IMR-90 (cell line): ENCODE measurements at regions not wholly inside any gene's neighbourhood (a gene's known extent, or its start where the extent isn't known, plus 50 kb on each side); places are given as distances from the start of the nearest gene placed in this dataset.

Experiments used
- ATAC-seq: fragments of 200-7000 bp; cut with Tn5 transposase; 2 replicates; pipeline ENCODE4 v1.9.1; 2020; ENCODE audit warnings: low read depth, mild to moderate bottlenecking, moderate library complexity
- BruUV-seq: library from RNA; stranded (reverse); fragments of 400-500 nt; replicated peaks from 2 replicates; lab custom pipeline; 2021; lab: Mats Ljungman, UMichigan
- CTCF ChIA-PET: fragments of 300-600 bp; formaldehyde crosslinking; extraction: SDS; loops from one replicate; lab custom pipeline; 2021; ENCODE audit warnings: antibody characterized with exemption; lab: Yijun Ruan, JAX
- POLR2A ChIA-PET: fragments of 300-600 bp; sonication (Branson Sonifier 250); formaldehyde crosslinking; loops from one replicate; lab custom pipeline; 2022; ENCODE audit warnings: antibody characterized with exemption; ENCODE audit not compliant: unreplicated experiment; lab: Charles Lee
- DNase-seq: peaks from one replicate; pipeline ENCODE4 v3.0.0; 2013
- H2AFZ ChIP-seq: replicated peaks from 2 replicates; pipeline ENCODE3; 2013; ENCODE audit warnings: low read length, mild to moderate bottlenecking; ENCODE audit not compliant: poor library complexity
- H2AK5ac ChIP-seq: 2 replicates; pipeline ENCODE4 v1.6.1; 2013; ENCODE audit warnings: low read depth, low read length, inconsistent platforms
- H2AK9ac ChIP-seq: replicated peaks from 2 replicates; pipeline ENCODE3; 2013; ENCODE audit warnings: mild to moderate bottlenecking, low read depth, low read length, moderate library complexity; ENCODE audit not compliant: poor library complexity
- H2BK120ac ChIP-seq: 2 replicates; pipeline ENCODE4 v1.6.1; 2013; ENCODE audit warnings: low read depth, low read length, inconsistent platforms
- H2BK15ac ChIP-seq: 3 replicates; pipeline ENCODE4 v1.6.1; 2013; ENCODE audit warnings: low read depth, low read length, inconsistent platforms
- H2BK20ac ChIP-seq: 2 replicates; pipeline ENCODE4 v1.6.1; 2013; ENCODE audit warnings: low read depth, mild to moderate bottlenecking, inconsistent platforms, low read length, moderate library complexity
- H2BK5ac ChIP-seq: 2 replicates; pipeline ENCODE4 v1.6.1; 2013; ENCODE audit warnings: mild to moderate bottlenecking, low read depth, low read length, inconsistent platforms; ENCODE audit not compliant: poor library complexity, severe bottlenecking
- H3K14ac ChIP-seq: replicated peaks from 2 replicates; pipeline ENCODE4 v1.6.1; 2013; ENCODE audit warnings: low read depth, low read length, inconsistent platforms
- H3K18ac ChIP-seq: 2 replicates; pipeline ENCODE4 v1.6.1; 2013; ENCODE audit warnings: low read depth, low read length, control low read depth
- H3K23ac ChIP-seq: 2 replicates; pipeline ENCODE4 v1.6.1; 2013; ENCODE audit warnings: low read depth, low read length, inconsistent platforms
- H3K27ac ChIP-seq: 2 replicates; pipeline ENCODE4 v1.5.1; 2013; ENCODE audit warnings: mild to moderate bottlenecking, control low read depth, low read length; ENCODE audit not compliant: insufficient read depth
- H3K27me3 ChIP-seq: 2 replicates; pipeline ENCODE4 v1.6.1; 2013; ENCODE audit warnings: low read length; ENCODE audit not compliant: control insufficient read depth, insufficient read depth
- H3K36me3 ChIP-seq: 2 replicates; pipeline ENCODE4 v1.6.1; 2013; ENCODE audit warnings: low read length, mixed read lengths; ENCODE audit not compliant: control insufficient read depth, insufficient read depth
- H3K4ac ChIP-seq: 2 replicates; pipeline ENCODE4 v1.6.1; 2013; ENCODE audit warnings: low read depth, low read length, inconsistent platforms
- H3K4me1 ChIP-seq: 2 replicates; pipeline ENCODE4 v1.6.1; 2013; ENCODE audit warnings: low read length, mixed read lengths; ENCODE audit not compliant: control insufficient read depth, insufficient read depth
- H3K4me2 ChIP-seq: 2 replicates; pipeline ENCODE4 v1.6.1; 2013; ENCODE audit warnings: low read depth, mild to moderate bottlenecking, control low read depth, low read length, moderate library complexity
- H3K4me3 ChIP-seq: 2 replicates; pipeline ENCODE4 v1.5.1; 2013; ENCODE audit warnings: low read depth, mild to moderate bottlenecking, control low read depth, low read length, moderate library complexity; ENCODE audit not compliant: insufficient read depth
- H3K56ac ChIP-seq: 2 replicates; pipeline ENCODE4 v1.6.1; 2013; ENCODE audit warnings: low read length, inconsistent platforms; ENCODE audit not compliant: insufficient read depth; ENCODE audit errors: extremely low read depth
- H3K79me1 ChIP-seq, 2 experiments: 2 replicates each; pipeline ENCODE4 v1.6.1; 2013; ENCODE audit warnings: low read length in 2 of 2, inconsistent platforms in 1 of 2, low read depth in 1 of 2
- H3K9ac ChIP-seq: 2 replicates; pipeline ENCODE4 v1.6.1; 2013; ENCODE audit warnings: low read depth, low read length, control low read depth
- H3K9me1 ChIP-seq: 2 replicates; pipeline ENCODE4 v1.6.1; 2013; ENCODE audit warnings: low read length, inconsistent platforms; ENCODE audit not compliant: insufficient read depth
- H3K9me3 ChIP-seq: 2 replicates; pipeline ENCODE4 v1.6.1; 2013; ENCODE audit warnings: low read length; ENCODE audit not compliant: control insufficient read depth, insufficient read depth
- H4K20me1 ChIP-seq: 2 replicates; pipeline ENCODE4 v1.6.1; 2013; ENCODE audit warnings: low read length, inconsistent platforms; ENCODE audit not compliant: insufficient read depth
- H4K5ac ChIP-seq: 2 replicates; pipeline ENCODE4 v1.6.1; 2013; ENCODE audit warnings: mild to moderate bottlenecking, low read depth, low read length, control low read depth
- H4K8ac ChIP-seq, 2 experiments: 2 replicates each; pipeline ENCODE4 v1.6.1; 2013; ENCODE audit warnings: low read depth in 2 of 2, low read length in 2 of 2, control low read depth in 1 of 2, inconsistent platforms in 1 of 2
- H4K91ac ChIP-seq: 2 replicates; pipeline ENCODE4 v1.6.1; 2013; ENCODE audit warnings: low read depth, low read length, inconsistent platforms; ENCODE audit not compliant: insufficient read depth
- FOS ChIP-seq: fragments of 150-350 bp; IDR thresholded peaks from 2 replicates; pipeline ENCODE4 v1.6.1; 2016; ENCODE audit warnings: low read depth, low read length
- MXI1 ChIP-seq: IDR thresholded peaks from 2 replicates; pipeline ENCODE4 v1.6.1; 2012; ENCODE audit warnings: low read depth, mild to moderate bottlenecking, low read length, moderate library complexity, borderline replicate concordance
- NFE2L2 ChIP-seq: fragments of 150-350 bp; IDR thresholded peaks from 2 replicates; pipeline ENCODE4 v1.6.1; 2016; ENCODE audit warnings: low read depth, mild to moderate bottlenecking, low read length
- WGBS, 2 experiments: methylation state at CpG; one replicate each; pipeline versions ENCODE4 v1.1.5 to v1.1.7; 2013; ENCODE audit warnings: missing lambda C conversion rate in 2 of 2; ENCODE audit not compliant: insufficient read length in 1 of 2; ENCODE audit errors: extremely low coverage in 2 of 2; 5-methylcytosine and 5-hydroxymethylcytosine counted together
- dilution Hi-C: fragments of 300-500 bp; cut with HindIII; formaldehyde crosslinking; loops from one replicate; pipeline ENCODE4 v1.14.3; 2018; ENCODE audit warnings: low sequenced_read_pairs; ENCODE audit not compliant: unreplicated experiment
- in situ Hi-C: fragments of 300-500 bp; cut with MboI; formaldehyde crosslinking; loops from 3 replicates; pipeline ENCODE4 v1.14.3; 2019; ENCODE audit warnings: low sequenced_read_pairs, inconsistent platforms, mixed read lengths
- intact Hi-C: fragments of 100-400 bp; cut with micrococcal nuclease; formaldehyde crosslinking; loops from 2 replicates; pipeline ENCODE4 v1.10.0; 2022
- TF ChIP-seq, protein P1 (sequence below): conservative IDR thresholded peaks from 2 replicates; pipeline ENCODE4 v1.5.1; 2012; ENCODE audit warnings: mild to moderate bottlenecking, low read depth, low read length, improper control_type of control experiment

DNA sequence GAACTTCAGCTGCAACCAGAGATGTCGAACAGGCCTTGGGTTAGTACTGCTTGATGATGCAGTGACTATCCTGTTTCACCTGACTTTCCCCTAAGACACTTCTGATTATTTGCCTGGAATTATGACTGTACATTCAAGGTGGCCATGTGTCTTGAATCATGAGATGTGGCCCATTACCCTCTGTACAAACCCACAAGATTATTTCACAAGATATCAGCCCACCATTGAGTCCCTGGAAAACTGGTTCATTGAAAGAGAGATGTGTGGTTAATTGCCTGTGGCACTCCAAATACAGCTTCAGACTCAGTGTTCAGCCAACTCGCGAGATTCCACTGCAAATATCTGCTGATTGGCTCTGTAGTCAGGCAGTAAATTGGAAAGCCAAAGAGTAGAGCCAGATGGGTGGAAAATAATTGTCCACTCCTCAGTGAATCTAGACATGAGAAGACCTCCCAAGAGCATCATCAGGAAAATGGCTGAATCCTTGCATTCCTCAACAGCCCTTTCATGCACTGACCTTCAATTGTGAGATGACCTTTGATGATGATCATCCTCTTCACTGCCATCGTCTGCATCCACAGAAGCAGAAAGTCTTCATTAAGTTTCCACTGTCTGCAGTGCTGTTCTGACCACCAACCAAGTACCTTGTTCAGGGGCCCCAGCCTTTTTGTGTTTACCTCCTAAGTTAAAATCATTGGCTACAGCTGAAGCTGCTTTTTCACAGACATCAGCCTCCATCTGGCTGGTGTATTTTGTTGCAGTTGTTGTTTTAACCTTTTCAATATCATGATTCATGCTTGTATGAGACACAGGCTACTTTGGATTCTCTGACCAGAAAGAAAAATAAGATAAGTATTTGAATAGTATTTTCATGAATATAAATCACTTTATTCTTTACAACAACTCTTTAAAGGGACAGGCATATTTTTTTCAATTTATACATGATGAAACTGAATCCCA, 75.2 kb downstream of the ESM1 start:
- Histone ChIP-seq H3K9me1 (peaks cover 8% of the 10 kb centered on the region; the same call in 1 of the 2 replicates), H2BK120ac (peak overlapping the region; percentile 23; the same call in 1 of the 2 replicates), H3K27me3 (no peaks in the 10 kb centered on the region), H4K20me1 (no peaks in the 10 kb centered on the region), H3K14ac (peak overlapping the region; percentile 38), H3K79me1 (no peaks in the 10 kb centered on the region; a peak in 1 of 4 replicates), H3K4me3 (no peak overlapping the region), H3K4me1 (peaks cover 17% of the 10 kb centered on the region), H2BK15ac (peak overlapping the region; percentile 29; the same call in 2 of the 3 replicates), H3K23ac (peak overlapping the region; percentile 31; the same call in 1 of the 2 replicates), H2BK5ac (peak overlapping the region; percentile 40), H3K56ac (no peak overlapping the region), H4K91ac (no peak overlapping the region; the same call in 1 of the 2 replicates), H2BK20ac (peak overlapping the region; percentile 43; the same call in 1 of the 2 replicates), H3K4me2 (peak overlapping the region; percentile 21), H3K4ac (peak overlapping the region; percentile 30; the same call in 1 of the 2 replicates), H3K9ac (no peak overlapping the region), H2AK9ac (no peak overlapping the region), H4K5ac (no peak overlapping the region; the same call in 1 of the 2 replicates), H3K18ac (0 out of 2 replicates have a peak overlapping the region, but pooled peaks have one; percentile 5), H3K9me3 (no peaks in the 10 kb centered on the region), H2AK5ac (peak overlapping the region; percentile 25; the same call in 1 of the 2 replicates), H4K8ac (peak overlapping the region in 1 of 2 experiments; percentile 2; a peak in 1 of 4 replicates), H3K36me3 (no peaks in the 10 kb centered on the region), H2AFZ (no peak overlapping the region), H3K27ac (peak overlapping the region; percentile 53; the same call in 1 of the 2 replicates)
- TF ChIP-seq, protein P1, sequence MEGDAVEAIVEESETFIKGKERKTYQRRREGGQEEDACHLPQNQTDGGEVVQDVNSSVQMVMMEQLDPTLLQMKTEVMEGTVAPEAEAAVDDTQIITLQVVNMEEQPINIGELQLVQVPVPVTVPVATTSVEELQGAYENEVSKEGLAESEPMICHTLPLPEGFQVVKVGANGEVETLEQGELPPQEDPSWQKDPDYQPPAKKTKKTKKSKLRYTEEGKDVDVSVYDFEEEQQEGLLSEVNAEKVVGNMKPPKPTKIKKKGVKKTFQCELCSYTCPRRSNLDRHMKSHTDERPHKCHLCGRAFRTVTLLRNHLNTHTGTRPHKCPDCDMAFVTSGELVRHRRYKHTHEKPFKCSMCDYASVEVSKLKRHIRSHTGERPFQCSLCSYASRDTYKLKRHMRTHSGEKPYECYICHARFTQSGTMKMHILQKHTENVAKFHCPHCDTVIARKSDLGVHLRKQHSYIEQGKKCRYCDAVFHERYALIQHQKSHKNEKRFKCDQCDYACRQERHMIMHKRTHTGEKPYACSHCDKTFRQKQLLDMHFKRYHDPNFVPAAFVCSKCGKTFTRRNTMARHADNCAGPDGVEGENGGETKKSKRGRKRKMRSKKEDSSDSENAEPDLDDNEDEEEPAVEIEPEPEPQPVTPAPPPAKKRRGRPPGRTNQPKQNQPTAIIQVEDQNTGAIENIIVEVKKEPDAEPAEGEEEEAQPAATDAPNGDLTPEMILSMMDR: no peak
- TF ChIP-seq FOS (0 out of 2 replicates have a peak, but pooled peaks have one; percentile 35), NFE2L2 (no peak), MXI1 (no peak)
- DNase-seq: peak; percentile 84
- no TSS peak for BruUV-seq
- CTCF ChIA-PET: interaction anchor here (1.0 to 1.7 kb wide), 2 partner anchors 34 to 250 kb away, joined by 3 to 6 read pairs; partner anchors contain the start of gene GPX8
- intact Hi-C loops (loop anchor here (10.0 kb wide), 1 partner anchor 125 kb away; no protein-coding TSS in a partner anchor), in situ Hi-C loops (loop anchor here (5.0 kb wide), 1 partner anchor 247 kb away; no protein-coding TSS in a partner anchor), dilution Hi-C loops (no loop called here)
- peak; percentile 76 for ATAC-seq
- 20% methylated on average over 1 of the region's 4 CpGs; no CpG with 5 or more reads in 1 of the 2 experiments for WGBS, 2 experiments
- POLR2A ChIA-PET: interaction anchor here (0.8 kb wide), 1 partner anchor 250 kb away, joined by 4 read pairs; the partner anchor contains the start of gene GPX8
